SK-N-SH treated with all-trans-retinoic acid at 6 μM for 48 hours (cell line): ENCODE measurements at regions not wholly inside any gene's neighbourhood (a gene's known extent, or its start where the extent isn't known, plus 50 kb on each side); places are given as distances from the start of the nearest gene placed in this dataset.

ENCODE experiments used
- ATAC-seq: fragments of 200-7000 bp; cut with Tn5 transposase; 3 replicates; pipeline ENCODE4 v1.9.1; 2020; ENCODE audit warnings: mild to moderate bottlenecking, moderate library complexity
- ARNTL ChIP-seq: fragments of 450-650 bp; formaldehyde crosslinking; IDR thresholded peaks from 2 replicates; pipeline ENCODE4 v1.5.0; 2020; ENCODE audit warnings: low read depth, mild to moderate bottlenecking, moderate library complexity, borderline replicate concordance
- BACH2 ChIP-seq: fragments of 250-450 bp; sonication (Bioruptor Pico); IDR thresholded peaks from 2 replicates; pipeline ENCODE4 v1.9.0; 2021; ENCODE audit warnings: mild to moderate bottlenecking, borderline replicate concordance
- ESRRG ChIP-seq: fragments of 250-450 bp; sonication (Bioruptor Pico); IDR thresholded peaks from 2 replicates; pipeline ENCODE4 v1.6.1; 2021; ENCODE audit warnings: mild to moderate bottlenecking
- GLIS3 ChIP-seq: fragments of 250-450 bp; sonication (Bioruptor Pico); IDR thresholded peaks from 2 replicates; pipeline ENCODE4 v1.5.0; 2020; ENCODE audit warnings: mild to moderate bottlenecking, moderate library complexity
- ISL1 ChIP-seq: fragments of 250-450 bp; sonication (Bioruptor Pico); IDR thresholded peaks from 2 replicates; pipeline ENCODE4 v2.1.2; 2022; ENCODE audit warnings: mild to moderate bottlenecking, moderate library complexity
- OSR1 ChIP-seq: fragments of 250-450 bp; sonication (Bioruptor Pico); IDR thresholded peaks from 2 replicates; pipeline ENCODE4 v1.8.0; 2022; ENCODE audit warnings: moderate library complexity, mild to moderate bottlenecking, inconsistent platforms
- PPARA ChIP-seq: fragments of 250-450 bp; sonication (Bioruptor Pico); IDR thresholded peaks from 2 replicates; pipeline ENCODE4 v1.5.0; 2020; ENCODE audit warnings: mild to moderate bottlenecking, borderline replicate concordance
- RARB ChIP-seq: fragments of 250-450 bp; sonication (Bioruptor Pico); IDR thresholded peaks from 2 replicates; pipeline ENCODE4 v1.8.0; 2021; ENCODE audit warnings: mild to moderate bottlenecking, moderate library complexity
- SNAI2 ChIP-seq: fragments of 250-450 bp; sonication (Bioruptor Pico); IDR thresholded peaks from 2 replicates; pipeline ENCODE4 v1.5.0; 2020; ENCODE audit warnings: mild to moderate bottlenecking, moderate library complexity
- TCF4 ChIP-seq: fragments of 250-450 bp; sonication (Bioruptor Pico); IDR thresholded peaks from 2 replicates; pipeline ENCODE4 v1.8.0; 2021; ENCODE audit warnings: mild to moderate bottlenecking, moderate library complexity, borderline replicate concordance
- TOX ChIP-seq: fragments of 250-450 bp; sonication (Bioruptor Pico); IDR thresholded peaks from 2 replicates; pipeline ENCODE4 v1.8.0; 2021; ENCODE audit warnings: mild to moderate bottlenecking, moderate library complexity, borderline replicate concordance
- ZC3H10 ChIP-seq: fragments of 250-450 bp; sonication (Bioruptor Pico); IDR thresholded peaks from 2 replicates; pipeline ENCODE4 v1.5.1; 2021; ENCODE audit warnings: mild to moderate bottlenecking, moderate library complexity
- ZFP3 ChIP-seq: fragments of 250-450 bp; sonication (Bioruptor Pico); IDR thresholded peaks from 2 replicates; pipeline ENCODE4 v1.5.0; 2020; ENCODE audit warnings: mild to moderate bottlenecking, moderate library complexity
- ZFP30 ChIP-seq: fragments of 450-650 bp; formaldehyde crosslinking; IDR thresholded peaks from 2 replicates; pipeline ENCODE4 v1.5.0; 2022; ENCODE audit warnings: mild to moderate bottlenecking, moderate library complexity
- ZNF565 ChIP-seq: fragments of 450-650 bp; formaldehyde crosslinking; conservative IDR thresholded peaks from 2 replicates; pipeline ENCODE4 v1.5.0; 2020; ENCODE audit warnings: low read depth, mild to moderate bottlenecking, moderate library complexity
- ZNF8 ChIP-seq: fragments of 450-650 bp; formaldehyde crosslinking; IDR thresholded peaks from 2 replicates; pipeline ENCODE4 v1.5.0; 2020; ENCODE audit warnings: mild to moderate bottlenecking, moderate library complexity
- TF ChIP-seq, protein P1 (sequence below): fragments of 250-450 bp; sonication (Bioruptor Pico); IDR thresholded peaks from 2 replicates; pipeline ENCODE4 v1.5.1; 2021; ENCODE audit warnings: mild to moderate bottlenecking, moderate library complexity
- TF ChIP-seq, protein P2 (sequence below): fragments of 250-450 bp; sonication (Bioruptor Pico); IDR thresholded peaks from 2 replicates; pipeline ENCODE4 v1.5.0; 2020; ENCODE audit warnings: mild to moderate bottlenecking, moderate library complexity
- TF ChIP-seq, protein P3 (sequence below): fragments of 250-450 bp; sonication (Bioruptor Pico); IDR thresholded peaks from 2 replicates; pipeline ENCODE4 v1.8.0; 2020; ENCODE audit warnings: mild to moderate bottlenecking, moderate library complexity, borderline replicate concordance
- TF ChIP-seq, protein P4 (sequence below): fragments of 250-450 bp; sonication (Bioruptor Pico); IDR thresholded peaks from 2 replicates; pipeline ENCODE4 v1.5.1; 2020; ENCODE audit warnings: low read depth, mild to moderate bottlenecking, moderate library complexity
- TF ChIP-seq, protein P5 (sequence below): fragments of 250-450 bp; sonication (Bioruptor Pico); IDR thresholded peaks from 2 replicates; pipeline ENCODE4 v1.8.0; 2021; ENCODE audit warnings: low read depth, mild to moderate bottlenecking, moderate library complexity, borderline replicate concordance

DNA sequence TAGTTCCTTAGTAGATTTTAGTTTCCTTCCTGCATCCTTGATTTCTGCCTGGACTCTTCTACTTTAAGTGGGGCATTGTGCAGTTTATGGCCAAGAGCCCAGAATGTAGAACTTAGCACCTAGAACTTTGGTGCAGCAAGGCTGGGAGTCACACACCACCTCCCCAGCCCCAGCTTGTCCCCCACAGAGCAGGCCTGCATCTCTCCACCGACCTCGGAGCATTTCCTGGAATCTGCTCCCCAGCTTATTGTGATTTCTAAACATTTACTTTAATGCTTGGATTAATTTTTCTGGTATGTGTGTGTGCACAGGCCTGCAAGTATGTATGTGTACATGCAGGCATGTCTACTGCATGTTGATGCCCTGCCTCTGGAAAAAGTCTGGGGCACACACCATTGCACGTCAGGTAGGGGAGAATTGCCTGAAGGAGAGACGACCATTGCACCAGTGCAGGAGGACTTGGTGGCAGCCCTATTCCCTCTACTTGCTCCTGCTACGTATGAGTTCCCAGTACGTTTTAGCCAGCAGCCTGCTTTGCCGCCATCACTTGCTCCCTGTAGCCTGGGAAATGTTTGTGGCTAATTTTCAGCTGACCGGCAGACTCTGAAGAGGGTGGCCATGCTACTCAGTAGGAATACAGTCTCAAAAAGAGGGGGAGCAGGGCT is 419.9 kb upstream of the HS6ST1 start:
- no peak for ATAC-seq
- TF ChIP-seq, protein P1, sequence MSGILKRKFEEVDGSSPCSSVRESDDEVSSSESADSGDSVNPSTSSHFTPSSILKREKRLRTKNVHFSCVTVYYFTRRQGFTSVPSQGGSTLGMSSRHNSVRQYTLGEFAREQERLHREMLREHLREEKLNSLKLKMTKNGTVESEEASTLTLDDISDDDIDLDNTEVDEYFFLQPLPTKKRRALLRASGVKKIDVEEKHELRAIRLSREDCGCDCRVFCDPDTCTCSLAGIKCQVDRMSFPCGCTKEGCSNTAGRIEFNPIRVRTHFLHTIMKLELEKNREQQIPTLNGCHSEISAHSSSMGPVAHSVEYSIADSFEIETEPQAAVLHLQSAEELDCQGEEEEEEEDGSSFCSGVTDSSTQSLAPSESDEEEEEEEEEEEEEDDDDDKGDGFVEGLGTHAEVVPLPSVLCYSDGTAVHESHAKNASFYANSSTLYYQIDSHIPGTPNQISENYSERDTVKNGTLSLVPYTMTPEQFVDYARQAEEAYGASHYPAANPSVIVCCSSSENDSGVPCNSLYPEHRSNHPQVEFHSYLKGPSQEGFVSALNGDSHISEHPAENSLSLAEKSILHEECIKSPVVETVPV (CRISPR knock-in tag): no peak
- TF ChIP-seq ZFP30 (CRISPR knock-in tag) (no peak), ZC3H10 (CRISPR knock-in tag) (no peak), ZNF8 (CRISPR knock-in tag) (no peak), ZFP3 (CRISPR knock-in tag) (no peak), PPARA (no peak), TOX (CRISPR knock-in tag) (no peak), ARNTL (CRISPR knock-in tag) (no peak), RARB (CRISPR knock-in tag) (no peak), ESRRG (CRISPR knock-in tag) (no peak), OSR1 (CRISPR knock-in tag) (no peak), ZNF565 (no peak), TCF4 (CRISPR knock-in tag) (no peak), ISL1 (no peak)
- TF ChIP-seq, protein P2, sequence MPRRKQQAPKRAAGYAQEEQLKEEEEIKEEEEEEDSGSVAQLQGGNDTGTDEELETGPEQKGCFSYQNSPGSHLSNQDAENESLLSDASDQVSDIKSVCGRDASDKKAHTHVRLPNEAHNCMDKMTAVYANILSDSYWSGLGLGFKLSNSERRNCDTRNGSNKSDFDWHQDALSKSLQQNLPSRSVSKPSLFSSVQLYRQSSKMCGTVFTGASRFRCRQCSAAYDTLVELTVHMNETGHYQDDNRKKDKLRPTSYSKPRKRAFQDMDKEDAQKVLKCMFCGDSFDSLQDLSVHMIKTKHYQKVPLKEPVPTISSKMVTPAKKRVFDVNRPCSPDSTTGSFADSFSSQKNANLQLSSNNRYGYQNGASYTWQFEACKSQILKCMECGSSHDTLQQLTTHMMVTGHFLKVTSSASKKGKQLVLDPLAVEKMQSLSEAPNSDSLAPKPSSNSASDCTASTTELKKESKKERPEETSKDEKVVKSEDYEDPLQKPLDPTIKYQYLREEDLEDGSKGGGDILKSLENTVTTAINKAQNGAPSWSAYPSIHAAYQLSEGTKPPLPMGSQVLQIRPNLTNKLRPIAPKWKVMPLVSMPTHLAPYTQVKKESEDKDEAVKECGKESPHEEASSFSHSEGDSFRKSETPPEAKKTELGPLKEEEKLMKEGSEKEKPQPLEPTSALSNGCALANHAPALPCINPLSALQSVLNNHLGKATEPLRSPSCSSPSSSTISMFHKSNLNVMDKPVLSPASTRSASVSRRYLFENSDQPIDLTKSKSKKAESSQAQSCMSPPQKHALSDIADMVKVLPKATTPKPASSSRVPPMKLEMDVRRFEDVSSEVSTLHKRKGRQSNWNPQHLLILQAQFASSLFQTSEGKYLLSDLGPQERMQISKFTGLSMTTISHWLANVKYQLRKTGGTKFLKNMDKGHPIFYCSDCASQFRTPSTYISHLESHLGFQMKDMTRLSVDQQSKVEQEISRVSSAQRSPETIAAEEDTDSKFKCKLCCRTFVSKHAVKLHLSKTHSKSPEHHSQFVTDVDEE (CRISPR knock-in tag): no peak
- TF ChIP-seq, protein P3, sequence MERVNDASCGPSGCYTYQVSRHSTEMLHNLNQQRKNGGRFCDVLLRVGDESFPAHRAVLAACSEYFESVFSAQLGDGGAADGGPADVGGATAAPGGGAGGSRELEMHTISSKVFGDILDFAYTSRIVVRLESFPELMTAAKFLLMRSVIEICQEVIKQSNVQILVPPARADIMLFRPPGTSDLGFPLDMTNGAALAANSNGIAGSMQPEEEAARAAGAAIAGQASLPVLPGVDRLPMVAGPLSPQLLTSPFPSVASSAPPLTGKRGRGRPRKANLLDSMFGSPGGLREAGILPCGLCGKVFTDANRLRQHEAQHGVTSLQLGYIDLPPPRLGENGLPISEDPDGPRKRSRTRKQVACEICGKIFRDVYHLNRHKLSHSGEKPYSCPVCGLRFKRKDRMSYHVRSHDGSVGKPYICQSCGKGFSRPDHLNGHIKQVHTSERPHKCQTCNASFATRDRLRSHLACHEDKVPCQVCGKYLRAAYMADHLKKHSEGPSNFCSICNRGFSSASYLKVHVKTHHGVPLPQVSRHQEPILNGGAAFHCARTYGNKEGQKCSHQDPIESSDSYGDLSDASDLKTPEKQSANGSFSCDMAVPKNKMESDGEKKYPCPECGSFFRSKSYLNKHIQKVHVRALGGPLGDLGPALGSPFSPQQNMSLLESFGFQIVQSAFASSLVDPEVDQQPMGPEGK: no peak
- TF ChIP-seq, protein P4, sequence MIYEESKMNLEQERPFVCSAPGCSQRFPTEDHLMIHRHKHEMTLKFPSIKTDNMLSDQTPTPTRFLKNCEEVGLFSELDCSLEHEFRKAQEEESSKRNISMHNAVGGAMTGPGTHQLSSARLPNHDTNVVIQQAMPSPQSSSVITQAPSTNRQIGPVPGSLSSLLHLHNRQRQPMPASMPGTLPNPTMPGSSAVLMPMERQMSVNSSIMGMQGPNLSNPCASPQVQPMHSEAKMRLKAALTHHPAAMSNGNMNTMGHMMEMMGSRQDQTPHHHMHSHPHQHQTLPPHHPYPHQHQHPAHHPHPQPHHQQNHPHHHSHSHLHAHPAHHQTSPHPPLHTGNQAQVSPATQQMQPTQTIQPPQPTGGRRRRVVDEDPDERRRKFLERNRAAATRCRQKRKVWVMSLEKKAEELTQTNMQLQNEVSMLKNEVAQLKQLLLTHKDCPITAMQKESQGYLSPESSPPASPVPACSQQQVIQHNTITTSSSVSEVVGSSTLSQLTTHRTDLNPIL (CRISPR knock-in tag): no peak
- TF ChIP-seq, protein P5, sequence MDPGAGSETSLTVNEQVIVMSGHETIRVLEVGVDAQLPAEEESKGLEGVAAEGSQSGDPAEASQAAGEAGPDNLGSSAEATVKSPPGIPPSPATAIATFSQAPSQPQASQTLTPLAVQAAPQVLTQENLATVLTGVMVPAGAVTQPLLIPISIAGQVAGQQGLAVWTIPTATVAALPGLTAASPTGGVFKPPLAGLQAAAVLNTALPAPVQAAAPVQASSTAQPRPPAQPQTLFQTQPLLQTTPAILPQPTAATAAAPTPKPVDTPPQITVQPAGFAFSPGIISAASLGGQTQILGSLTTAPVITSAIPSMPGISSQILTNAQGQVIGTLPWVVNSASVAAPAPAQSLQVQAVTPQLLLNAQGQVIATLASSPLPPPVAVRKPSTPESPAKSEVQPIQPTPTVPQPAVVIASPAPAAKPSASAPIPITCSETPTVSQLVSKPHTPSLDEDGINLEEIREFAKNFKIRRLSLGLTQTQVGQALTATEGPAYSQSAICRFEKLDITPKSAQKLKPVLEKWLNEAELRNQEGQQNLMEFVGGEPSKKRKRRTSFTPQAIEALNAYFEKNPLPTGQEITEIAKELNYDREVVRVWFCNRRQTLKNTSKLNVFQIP (CRISPR knock-in tag): no peak

DNA sequence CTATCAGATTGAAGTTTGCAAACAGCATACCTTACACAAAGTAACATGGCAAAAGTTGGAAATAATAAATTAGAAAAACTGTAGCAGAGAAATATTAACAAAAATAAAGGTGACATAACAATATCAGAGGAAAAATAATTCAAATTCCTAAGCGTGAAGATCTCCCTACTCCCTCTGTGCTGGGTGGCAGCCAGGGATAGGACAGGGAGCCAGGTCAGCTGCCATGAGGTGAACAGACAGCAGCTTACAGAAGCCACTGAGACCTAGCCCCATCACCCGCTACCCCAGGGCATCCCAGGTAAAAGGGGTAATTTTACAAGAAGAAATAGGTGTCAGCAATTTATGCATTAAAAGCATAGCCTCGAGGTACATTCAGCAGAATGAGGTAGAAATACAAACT is 423.8 kb upstream of the HS6ST1 start:
- TF ChIP-seq ZFP30 (CRISPR knock-in tag) (no peak), TCF4 (CRISPR knock-in tag) (no peak)
- ATAC-seq: no peak

DNA sequence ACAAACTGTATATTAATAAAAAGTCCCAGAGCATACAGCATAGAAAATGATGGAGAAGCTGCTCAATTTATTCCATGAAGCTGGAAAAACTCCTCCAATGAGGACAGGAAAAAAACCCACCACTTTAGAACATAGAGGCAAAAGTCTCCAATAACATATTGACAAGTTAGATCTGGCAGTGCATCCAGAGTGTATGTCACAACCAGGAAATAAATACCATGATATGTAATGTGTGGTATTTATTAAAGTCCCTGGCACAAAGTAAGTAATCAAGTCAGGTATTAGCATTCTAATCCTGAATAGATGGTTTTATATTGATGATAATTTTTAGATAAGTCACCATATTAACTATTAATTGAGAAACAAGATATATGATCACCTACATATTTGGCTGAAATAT is 427.3 kb upstream of the HS6ST1 start:
- no peak for TF ChIP-seq RARB (CRISPR knock-in tag)
- no peak for TF ChIP-seq ZNF565
- no peak for TF ChIP-seq BACH2 (CRISPR knock-in tag)
- no peak for TF ChIP-seq ZNF8 (CRISPR knock-in tag)
- TF ChIP-seq ISL1: no peak
- TF ChIP-seq SNAI2 (CRISPR knock-in tag): no peak
- no peak for TF ChIP-seq ZFP30 (CRISPR knock-in tag)
- TF ChIP-seq, protein P2 (CRISPR knock-in tag): no peak
- TF ChIP-seq ZC3H10 (CRISPR knock-in tag): no peak
- TF ChIP-seq PPARA: no peak
- no peak for TF ChIP-seq TOX (CRISPR knock-in tag)
- no peak for TF ChIP-seq GLIS3 (CRISPR knock-in tag)
- TF ChIP-seq, protein P5 (CRISPR knock-in tag): no peak
- ATAC-seq: no peak
